ENCODE measurements at regions not wholly inside any gene's neighbourhood (a gene's known extent, or its start where the extent isn't known, plus 50 kb on each side); places are given as distances from the start of the nearest gene placed in this dataset.
"Not testable (repeated sequence)": the region's sequence is repeated elsewhere in the genome, so short reads cannot be mapped to it uniquely, and the experiment has no call there.

- H3K36me3 ChIP-seq; DNase-seq (ENCODE audit: low spot score); intact Hi-C loops (cut with DNase I); H3K4me1 ChIP-seq (replicated peaks); H3K4me3 ChIP-seq; H3K9me3 ChIP-seq; H3K27ac ChIP-seq; H3K27me3 ChIP-seq (replicated peaks; ENCODE audit: insufficient read depth): not testable (repeated sequence)
- WGBS = 71% methylated on average over 13 of the region's 32 CpGs
Observed at GRCh38 chr7:5121256-5121655, 68.8 kb upstream of the WIPI2 start.

DNA sequence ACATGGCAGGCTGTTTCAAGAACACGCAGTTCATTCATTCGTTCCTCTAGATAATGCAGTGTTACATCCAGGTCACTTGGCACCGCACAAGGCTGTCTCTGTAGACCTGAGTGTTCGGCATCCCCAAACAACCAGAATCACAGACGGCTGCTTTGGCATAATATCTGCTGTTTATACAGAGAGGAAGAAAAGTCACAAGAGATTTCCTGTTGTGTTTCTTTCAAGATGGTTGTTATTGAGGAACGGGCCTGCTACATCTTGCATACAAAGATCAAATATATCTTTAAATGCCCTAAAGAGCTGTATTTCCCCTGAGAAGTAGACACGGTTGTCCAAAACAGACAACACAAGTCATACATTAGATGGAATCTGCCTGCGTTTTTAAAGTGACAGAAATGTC is 58.8 kb upstream of the WIPI2 start:
- H3K27ac ChIP-seq; intact Hi-C loops (cut with DNase I); H3K9me3 ChIP-seq; H3K27me3 ChIP-seq (replicated peaks; ENCODE audit: insufficient read depth); H3K4me1 ChIP-seq (replicated peaks); H3K4me3 ChIP-seq; DNase-seq (ENCODE audit: low spot score); H3K36me3 ChIP-seq: not testable (repeated sequence)
- 33% methylated on average over 8 of the region's 8 CpGs for WGBS

GRCh38 chr7:5132539-5132938 is 57.5 kb upstream of the WIPI2 start:
- Histone ChIP-seq H3K9me3 (no peaks in the 10 kb centered on the region), H3K27me3 (replicated peaks; ENCODE audit: insufficient read depth) (no peaks in the 10 kb centered on the region), H3K27ac (no peak overlapping the region), H3K36me3 (no peaks in the 10 kb centered on the region), H3K4me3 (no peak overlapping the region), H3K4me1 (replicated peaks) (no peaks in the 10 kb centered on the region)
- 83% methylated on average over 7 of the region's 7 CpGs for WGBS
- TF ChIP-seq, protein P1, sequence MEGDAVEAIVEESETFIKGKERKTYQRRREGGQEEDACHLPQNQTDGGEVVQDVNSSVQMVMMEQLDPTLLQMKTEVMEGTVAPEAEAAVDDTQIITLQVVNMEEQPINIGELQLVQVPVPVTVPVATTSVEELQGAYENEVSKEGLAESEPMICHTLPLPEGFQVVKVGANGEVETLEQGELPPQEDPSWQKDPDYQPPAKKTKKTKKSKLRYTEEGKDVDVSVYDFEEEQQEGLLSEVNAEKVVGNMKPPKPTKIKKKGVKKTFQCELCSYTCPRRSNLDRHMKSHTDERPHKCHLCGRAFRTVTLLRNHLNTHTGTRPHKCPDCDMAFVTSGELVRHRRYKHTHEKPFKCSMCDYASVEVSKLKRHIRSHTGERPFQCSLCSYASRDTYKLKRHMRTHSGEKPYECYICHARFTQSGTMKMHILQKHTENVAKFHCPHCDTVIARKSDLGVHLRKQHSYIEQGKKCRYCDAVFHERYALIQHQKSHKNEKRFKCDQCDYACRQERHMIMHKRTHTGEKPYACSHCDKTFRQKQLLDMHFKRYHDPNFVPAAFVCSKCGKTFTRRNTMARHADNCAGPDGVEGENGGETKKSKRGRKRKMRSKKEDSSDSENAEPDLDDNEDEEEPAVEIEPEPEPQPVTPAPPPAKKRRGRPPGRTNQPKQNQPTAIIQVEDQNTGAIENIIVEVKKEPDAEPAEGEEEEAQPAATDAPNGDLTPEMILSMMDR (IDR thresholded peaks at IDR 0.05) = no peak
- intact Hi-C loops (cut with DNase I) = no loop called here
- DNase-seq (ENCODE audit: low spot score) = no peak

DNA sequence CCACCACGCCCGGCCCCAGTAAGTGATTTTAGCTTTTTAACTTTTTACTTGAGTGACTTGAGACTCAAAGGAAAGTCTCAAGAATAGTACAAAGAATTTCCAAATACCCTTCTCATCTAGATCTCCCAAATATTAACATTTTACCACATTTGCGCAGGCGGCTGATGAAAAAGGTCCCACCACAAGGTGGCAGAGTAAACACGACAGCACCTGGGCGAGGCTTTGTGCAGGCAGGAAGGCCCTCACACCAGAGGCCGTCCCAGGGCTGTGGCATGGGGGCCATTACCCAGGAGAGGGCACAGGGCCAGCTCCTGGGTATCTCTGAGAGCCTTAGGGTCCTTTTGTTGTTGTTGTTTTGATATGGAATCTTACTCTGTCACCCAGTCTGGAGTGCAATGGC is 50.0 kb upstream of the WIPI2 start:
- intact Hi-C loops (cut with DNase I) = no loop called here
- Histone ChIP-seq H3K36me3 (no peaks in the 10 kb centered on the region), H3K9me3 (no peaks in the 10 kb centered on the region), H3K27ac (no peak overlapping the region), H3K4me1 (replicated peaks) (no peaks in the 10 kb centered on the region), H3K27me3 (replicated peaks; ENCODE audit: insufficient read depth) (no peaks in the 10 kb centered on the region), H3K4me3 (no peak overlapping the region)
- TF ChIP-seq, protein P1 (IDR thresholded peaks at IDR 0.05) = peak in 3 of 4 experiments; percentile 11 to 27 (median 24)
- no peak for TF ChIP-seq POLR2AphosphoS5 (IDR thresholded peaks at IDR 0.05)
- TF ChIP-seq POLR2A (IDR thresholded peaks at IDR 0.05) = no peak
- no peak for DNase-seq (ENCODE audit: low spot score)
- WGBS = 59% methylated on average over 7 of the region's 7 CpGs

Data from prostate gland (tissue), 2 donors.